ACC112 (cell line): ENCODE measurements at regions not wholly inside any gene's neighbourhood (a gene's known extent, or its start where the extent isn't known, plus 50 kb on each side); places are given as distances from the start of the nearest gene placed in this dataset.

ENCODE experiments used
- H2AFZ ChIP-seq: fragments of 200-600 bp; sonication (generic); one replicate; pipeline ENCODE4 v1.6.0; 2017; ENCODE audit warnings: antibody characterized with exemption, low read length; ENCODE audit not compliant: unreplicated experiment
- H3K27ac ChIP-seq: fragments of 200-600 bp; sonication (generic); 2 replicates; pipeline ENCODE4 v1.5.1; 2014; ENCODE audit warnings: low read depth, mild to moderate bottlenecking, antibody characterized with exemption, low read length, moderate library complexity
- H3K27me3 ChIP-seq: fragments of 200-600 bp; sonication (generic); 2 replicates; pipeline ENCODE4 v1.6.1; 2014; ENCODE audit warnings: mild to moderate bottlenecking, antibody characterized with exemption, low read length, moderate library complexity, mixed read lengths; ENCODE audit not compliant: insufficient read depth
- H3K36me3 ChIP-seq: fragments of 200-600 bp; sonication (generic); 2 replicates; pipeline ENCODE4 v1.6.1; 2016; ENCODE audit warnings: mild to moderate bottlenecking, antibody characterized with exemption, low read length, moderate library complexity, mixed read lengths; ENCODE audit not compliant: insufficient read depth
- H3K4me1 ChIP-seq: fragments of 200-600 bp; sonication (generic); one replicate; pipeline ENCODE4 v1.6.1; 2016; ENCODE audit warnings: low read length, mixed read lengths; ENCODE audit not compliant: insufficient read depth, unreplicated experiment, control insufficient read depth
- H3K4me3 ChIP-seq: fragments of 200-600 bp; sonication (generic); 2 replicates; pipeline ENCODE4 v1.5.1; 2014; ENCODE audit warnings: mild to moderate bottlenecking, low read depth, low read length
- H3K79me2 ChIP-seq: fragments of 200-600 bp; sonication (generic); one replicate; pipeline ENCODE4 v1.6.0; 2016; ENCODE audit warnings: low read length; ENCODE audit not compliant: control insufficient read depth, unreplicated experiment, insufficient read depth

- H3K79me2 ChIP-seq, result no peaks in the 10 kb centered on the region
- H3K36me3 ChIP-seq, result no peaks in the 10 kb centered on the region
- no peak overlapping the region for H2AFZ ChIP-seq
- no peak overlapping the region for H3K4me3 ChIP-seq
- H3K27ac ChIP-seq, result no peak overlapping the region
- H3K4me1 ChIP-seq, result no peaks in the 10 kb centered on the region
- no peaks in the 10 kb centered on the region for H3K27me3 ChIP-seq
These were observed 326.7 kb upstream of the JARID2 start for GRCh38 chr6:14919038-14919670.

GRCh38 chr6:14920276-14920675 is 325.6 kb upstream of the JARID2 start:
- Histone ChIP-seq H3K36me3 (no peaks in the 10 kb centered on the region), H2AFZ (no peak overlapping the region), H3K4me3 (no peak overlapping the region), H3K79me2 (no peaks in the 10 kb centered on the region), H3K27me3 (no peaks in the 10 kb centered on the region), H3K4me1 (no peaks in the 10 kb centered on the region), H3K27ac (no peak overlapping the region)

GRCh38 chr6:14921170-14921569 is 324.7 kb upstream of the JARID2 start:
- Histone ChIP-seq H3K27ac (no peak overlapping the region), H3K79me2 (no peaks in the 10 kb centered on the region), H3K4me3 (no peak overlapping the region), H2AFZ (no peak overlapping the region), H3K36me3 (no peaks in the 10 kb centered on the region), H3K4me1 (no peaks in the 10 kb centered on the region), H3K27me3 (no peaks in the 10 kb centered on the region)

GRCh38 chr6:14921878-14922671 is 323.8 kb upstream of the JARID2 start:
- Histone ChIP-seq H3K36me3 (no peaks in the 10 kb centered on the region), H3K27me3 (no peaks in the 10 kb centered on the region), H3K27ac (no peak overlapping the region), H3K4me1 (no peaks in the 10 kb centered on the region), H3K4me3 (no peak overlapping the region), H2AFZ (no peak overlapping the region), H3K79me2 (no peaks in the 10 kb centered on the region)

- no peak overlapping the region for H3K27ac ChIP-seq
- H3K4me1 ChIP-seq, result no peaks in the 10 kb centered on the region
- H3K36me3 ChIP-seq, result no peaks in the 10 kb centered on the region
- no peaks in the 10 kb centered on the region for H3K79me2 ChIP-seq
- H3K27me3 ChIP-seq, result no peaks in the 10 kb centered on the region
- H3K4me3 ChIP-seq, result no peak overlapping the region
- no peak overlapping the region for H2AFZ ChIP-seq
These were observed 323.0 kb upstream of the JARID2 start for GRCh38 chr6:14922706-14923460.

GRCh38 chr6:14924126-14925024 is 321.5 kb upstream of the JARID2 start:
- no peaks in the 10 kb centered on the region for H3K4me1 ChIP-seq
- no peak overlapping the region for H3K27ac ChIP-seq
- no peaks in the 10 kb centered on the region for H3K36me3 ChIP-seq
- no peaks in the 10 kb centered on the region for H3K79me2 ChIP-seq
- H3K27me3 ChIP-seq, result no peaks in the 10 kb centered on the region
- H3K4me3 ChIP-seq, result no peak overlapping the region
- no peak overlapping the region for H2AFZ ChIP-seq

- no peaks in the 10 kb centered on the region for H3K4me1 ChIP-seq
- H2AFZ ChIP-seq, result no peak overlapping the region
- H3K27me3 ChIP-seq, result no peaks in the 10 kb centered on the region
- no peaks in the 10 kb centered on the region for H3K79me2 ChIP-seq
- H3K36me3 ChIP-seq, result no peaks in the 10 kb centered on the region
- H3K27ac ChIP-seq, result no peak overlapping the region
- H3K4me3 ChIP-seq, result no peak overlapping the region
These were observed 320.7 kb upstream of the JARID2 start for GRCh38 chr6:14925025-14925698.

- Histone ChIP-seq H3K36me3 (no peaks in the 10 kb centered on the region), H3K79me2 (no peaks in the 10 kb centered on the region), H3K27ac (no peak overlapping the region), H3K4me1 (no peaks in the 10 kb centered on the region), H3K4me3 (no peak overlapping the region), H3K27me3 (no peaks in the 10 kb centered on the region), H2AFZ (no peak overlapping the region)
These were observed 320.2 kb upstream of the JARID2 start for GRCh38 chr6:14925699-14926026.

GRCh38 chr6:14927398-14927797 is 318.5 kb upstream of the JARID2 start:
- no peak overlapping the region for H3K27ac ChIP-seq
- no peak overlapping the region for H2AFZ ChIP-seq
- no peaks in the 10 kb centered on the region for H3K36me3 ChIP-seq
- H3K4me3 ChIP-seq, result no peak overlapping the region
- H3K4me1 ChIP-seq, result no peaks in the 10 kb centered on the region
- no peaks in the 10 kb centered on the region for H3K79me2 ChIP-seq
- no peaks in the 10 kb centered on the region for H3K27me3 ChIP-seq

GRCh38 chr6:14929291-14929690 is 316.6 kb upstream of the JARID2 start:
- Histone ChIP-seq H3K4me3 (no peak overlapping the region), H3K4me1 (no peaks in the 10 kb centered on the region), H2AFZ (no peak overlapping the region), H3K27ac (no peak overlapping the region), H3K36me3 (no peaks in the 10 kb centered on the region), H3K79me2 (no peaks in the 10 kb centered on the region), H3K27me3 (no peaks in the 10 kb centered on the region)
